ENCODE measurements at regions not wholly inside any gene's neighbourhood (a gene's known extent, or its start where the extent isn't known, plus 50 kb on each side); places are given as distances from the start of the nearest gene placed in this dataset.

DNA sequence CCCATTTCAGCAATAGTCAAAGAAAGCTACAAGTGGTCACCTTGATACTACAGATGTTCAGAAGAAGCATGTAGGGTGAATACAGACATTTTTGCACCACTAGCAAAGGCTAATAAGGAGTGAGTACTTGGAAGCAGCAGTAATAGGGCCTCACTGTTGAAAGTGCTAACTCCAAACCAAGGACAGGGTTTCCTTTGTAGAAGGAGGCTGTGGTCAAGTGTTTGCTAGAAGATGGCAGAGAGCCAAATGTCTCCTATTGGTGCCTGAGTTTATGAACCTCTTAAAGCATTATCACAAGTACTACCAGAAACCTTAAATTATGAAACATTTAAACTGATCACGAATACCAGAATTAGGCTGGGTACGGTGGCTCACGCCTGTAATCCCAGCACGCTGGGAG lies 308.1 kb downstream of the ZEB2 start:
- DNase-seq = no peak

DNA sequence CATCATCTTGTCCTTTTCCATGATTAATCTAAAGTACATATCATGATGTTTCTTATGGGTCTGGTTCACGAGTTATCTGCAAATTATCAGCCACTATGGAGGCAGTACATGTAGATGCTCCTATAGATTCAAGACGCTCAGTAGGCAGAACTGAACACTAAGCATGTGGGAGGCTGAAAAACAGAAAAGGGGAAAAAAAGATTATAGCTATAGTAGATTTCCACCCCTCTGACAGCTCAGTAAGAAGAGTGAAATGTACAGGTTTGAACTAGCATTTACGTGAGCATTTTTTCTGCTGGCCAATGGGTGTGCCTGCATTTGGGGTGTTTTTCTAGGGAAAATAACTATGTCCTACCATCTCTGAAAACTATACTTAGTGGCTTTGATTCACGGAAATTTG lies 308.9 kb downstream of the ZEB2 start:
- no peak for DNase-seq

GRCh38 chr2:144210076-144210475 lies 309.8 kb downstream of the ZEB2 start:
- DNase-seq = no peak

GRCh38 chr2:144208924-144209323 lies 311.0 kb downstream of the ZEB2 start:
- DNase-seq = no peak

DNA sequence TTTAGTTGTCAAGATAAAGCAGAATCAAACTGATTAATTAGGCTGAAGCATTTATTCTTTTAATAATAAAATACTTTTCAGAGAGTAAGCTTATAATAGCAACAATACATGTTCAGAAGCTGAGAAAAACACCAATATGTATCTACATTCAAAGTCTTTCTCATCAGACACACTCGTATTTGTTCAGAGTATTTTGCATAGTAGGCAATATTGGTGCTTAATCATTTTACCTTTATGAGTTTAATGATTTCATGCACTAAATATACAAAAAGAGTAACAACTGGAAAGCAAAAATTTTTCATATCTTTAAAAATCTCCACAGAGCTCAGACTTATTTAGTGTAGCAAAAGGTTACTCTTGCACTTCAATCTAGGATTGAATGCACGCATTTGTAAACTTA lies 313.9 kb downstream of the ZEB2 start:
- no peak for DNase-seq

GRCh38 chr2:144201868-144202468 lies 318.0 kb downstream of the ZEB2 start:
- DNase-seq = peak in 1 of 3 donors; percentile 22

- peak in 2 of 3 donors; percentile 24 to 37 for DNase-seq
Measured at GRCh38 chr2:144201126-144201525, 318.8 kb downstream of the ZEB2 start.

GRCh38 chr2:144198116-144198515 lies 321.8 kb downstream of the ZEB2 start:
- DNase-seq = peak; percentile 62 to 91 (median 89)

GRCh38 chr2:144194326-144195071 lies 325.4 kb downstream of the ZEB2 start:
- peak; percentile 49 to 89 (median 73) for DNase-seq

DNA sequence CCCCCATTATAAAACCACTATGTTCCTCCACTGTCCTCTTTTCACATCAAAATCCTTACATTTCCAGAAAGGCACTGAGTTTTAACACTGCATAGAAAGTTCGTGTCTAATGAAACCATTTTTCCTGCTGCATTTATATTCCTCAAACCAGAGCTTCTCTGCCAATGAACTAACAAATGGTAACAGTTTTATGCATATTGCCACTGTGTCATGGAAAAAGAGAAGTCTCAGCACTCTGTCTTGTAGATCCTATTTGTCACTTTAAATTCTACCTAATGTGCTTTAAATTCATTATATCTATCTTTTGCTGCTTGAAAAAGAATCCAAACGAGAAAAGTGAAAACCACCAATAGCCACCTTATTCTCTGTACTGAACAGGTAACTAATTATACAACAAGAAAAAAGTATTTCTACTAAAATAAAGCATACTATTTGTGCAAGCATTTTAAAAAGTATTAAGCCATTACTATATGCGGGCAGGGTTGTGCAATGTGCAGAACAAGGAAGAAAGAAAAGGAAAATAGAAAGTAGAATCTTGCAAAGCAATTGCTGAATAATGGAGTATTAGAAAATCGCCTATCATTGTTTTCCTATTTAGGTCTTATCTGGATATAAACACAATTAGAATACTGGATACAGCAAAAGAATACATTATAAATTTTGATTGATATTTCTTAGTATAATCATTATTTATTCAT lies 328.9 kb downstream of the ZEB2 start:
- DNase-seq = peak; percentile 63 to 81 (median 81)

GRCh38 chr2:144183727-144184126 lies 336.2 kb downstream of the ZEB2 start:
- DNase-seq = peak; percentile 56 to 76 (median 70)

GRCh38 chr2:144181001-144181400 lies 338.9 kb downstream of the ZEB2 start:
- no peak for DNase-seq

GRCh38 chr2:144180131-144180530 lies 339.8 kb downstream of the ZEB2 start:
- no peak for DNase-seq

GRCh38 chr2:144170179-144170578 lies 349.7 kb downstream of the ZEB2 start:
- DNase-seq = no peak

- no peak for DNase-seq
Measured at GRCh38 chr2:144166743-144167142, 353.2 kb downstream of the ZEB2 start.

GRCh38 chr2:144165599-144166250 lies 354.2 kb downstream of the ZEB2 start:
- DNase-seq = no peak

DNA sequence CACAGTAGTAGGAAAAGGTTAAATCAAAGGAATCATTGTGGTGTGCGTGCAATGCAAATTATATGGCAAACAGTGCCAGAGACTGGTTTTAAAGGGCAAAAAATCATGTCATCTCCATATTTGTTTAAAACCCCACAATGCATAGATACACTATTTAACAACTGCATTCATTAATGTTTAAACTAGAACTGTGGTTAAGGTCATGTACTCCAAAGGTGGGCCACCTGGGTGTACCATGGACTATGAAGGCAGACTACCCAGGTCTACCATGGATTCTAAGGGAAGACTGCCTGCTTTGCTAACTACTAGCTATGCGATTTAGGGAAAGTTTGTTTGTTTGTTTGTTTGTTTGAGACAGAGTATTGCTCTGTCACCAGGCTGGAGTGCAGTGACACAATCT lies 356.3 kb downstream of the ZEB2 start:
- no peak for DNase-seq

- DNase-seq = no peak
Measured at GRCh38 chr2:144162652-144163051, 357.3 kb downstream of the ZEB2 start.

DNA sequence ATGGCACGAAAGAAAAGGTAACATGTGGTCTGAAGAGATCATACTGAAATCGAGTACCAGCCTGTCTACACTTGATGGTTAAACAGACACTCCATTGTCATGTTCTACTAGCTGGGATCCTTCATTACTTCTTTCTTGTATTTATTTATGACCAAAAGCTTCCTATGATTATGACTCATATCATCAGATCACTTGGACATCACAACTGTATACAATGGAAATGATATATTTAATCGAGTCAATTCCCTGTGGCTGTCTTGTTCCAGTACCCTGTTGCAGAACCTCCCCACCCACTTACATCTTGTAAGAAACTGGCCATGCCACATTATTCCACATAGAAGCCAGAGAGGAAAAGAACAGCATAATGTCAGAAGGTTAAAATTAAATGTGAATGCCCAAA lies 358.9 kb downstream of the ZEB2 start:
- DNase-seq = no peak

DNA sequence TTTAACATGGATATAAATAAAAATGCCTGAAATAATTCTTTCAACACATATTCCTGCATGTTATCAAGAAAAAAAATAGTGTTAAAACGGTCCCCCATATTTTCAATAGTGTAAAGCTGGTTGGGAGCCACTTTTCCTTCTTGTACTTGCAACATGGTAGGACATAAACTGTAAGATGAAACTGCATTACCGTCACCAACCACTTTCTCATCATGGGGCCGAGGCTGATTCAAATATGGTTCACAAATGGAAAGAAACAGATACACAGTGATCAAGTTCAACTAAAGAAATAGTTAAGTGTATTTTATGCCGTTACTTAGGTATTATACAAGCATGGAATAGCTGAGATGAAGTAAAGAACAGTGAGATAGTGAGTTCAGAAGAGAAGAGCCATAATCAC lies 360.7 kb downstream of the ZEB2 start:
- DNase-seq = no peak

DNA sequence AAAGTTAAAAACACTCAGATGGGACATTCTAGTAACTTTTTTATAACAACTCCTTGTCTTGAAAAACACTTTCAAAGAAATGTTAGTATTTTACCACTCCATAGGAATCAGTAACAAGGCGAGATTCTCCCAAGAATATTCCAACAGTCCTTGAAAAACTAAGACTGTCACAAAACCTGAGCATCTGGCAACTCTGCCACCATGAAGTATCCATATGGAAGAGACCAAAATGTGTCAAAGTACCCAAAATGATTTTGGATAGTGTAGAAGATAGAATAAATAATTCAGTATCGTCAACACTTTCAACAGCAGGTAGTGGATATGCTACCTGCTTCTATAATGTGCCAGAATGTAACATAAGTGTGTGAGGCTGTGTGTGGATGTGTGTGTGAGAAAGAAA lies 361.8 kb downstream of the ZEB2 start:
- DNase-seq = no peak

DNA sequence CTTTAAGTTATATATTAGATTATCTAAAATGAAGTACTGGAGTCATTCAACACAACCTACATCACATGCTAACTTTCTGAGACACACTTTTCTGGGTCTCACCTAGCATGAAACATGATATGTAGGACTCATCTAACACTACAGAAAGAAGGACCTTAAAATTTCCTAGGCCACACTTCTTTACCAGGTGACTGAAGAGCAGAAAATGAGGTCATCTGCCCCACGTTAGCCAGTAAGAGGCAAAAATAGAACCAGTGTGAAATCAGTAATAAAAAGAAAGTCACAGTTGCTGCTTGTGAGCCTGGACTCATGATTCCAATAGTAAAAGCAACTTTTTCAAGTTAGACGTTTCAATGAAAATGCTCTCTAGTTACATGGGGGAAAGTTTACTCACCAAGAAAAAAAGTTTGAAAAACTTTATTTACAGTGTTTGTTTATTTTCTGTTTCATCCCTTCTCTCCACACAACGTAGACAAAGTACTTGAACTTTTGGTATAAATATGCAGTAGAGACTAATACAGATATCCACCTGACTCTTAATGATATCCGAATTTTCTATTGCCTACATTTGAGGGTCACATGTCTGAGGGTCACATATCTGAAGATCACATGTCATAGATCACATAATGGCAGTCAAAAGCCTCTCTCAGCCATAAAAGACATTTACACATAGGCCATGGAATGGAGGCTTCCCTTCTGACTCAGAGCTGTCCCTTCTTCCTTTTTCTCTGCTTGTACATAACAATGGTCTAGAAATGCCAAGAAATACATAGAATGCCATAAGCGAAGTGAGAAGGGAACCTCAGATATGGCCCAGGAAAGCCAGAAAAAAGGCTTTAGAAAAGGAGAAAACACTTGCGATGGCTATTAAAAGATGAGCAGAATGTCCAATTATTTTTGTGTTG lies 362.9 kb downstream of the ZEB2 start:
- peak in 2 of 3 donors; percentile 29 to 35 for DNase-seq
